HG03558 (cell line): ENCODE measurements at regions not wholly inside any gene's neighbourhood (a gene's known extent, or its start where the extent isn't known, plus 50 kb on each side); places are given as distances from the start of the nearest gene placed in this dataset.

ENCODE experiments used
- ATAC-seq: cut with Tn5 transposase; IDR thresholded peaks from one replicate; pipeline ENCODE4 v1.9.1; 2021; ENCODE audit warnings: moderate number of reproducible peaks; ENCODE audit not compliant: unreplicated experiment; ENCODE audit errors: extremely low read depth

DNA sequence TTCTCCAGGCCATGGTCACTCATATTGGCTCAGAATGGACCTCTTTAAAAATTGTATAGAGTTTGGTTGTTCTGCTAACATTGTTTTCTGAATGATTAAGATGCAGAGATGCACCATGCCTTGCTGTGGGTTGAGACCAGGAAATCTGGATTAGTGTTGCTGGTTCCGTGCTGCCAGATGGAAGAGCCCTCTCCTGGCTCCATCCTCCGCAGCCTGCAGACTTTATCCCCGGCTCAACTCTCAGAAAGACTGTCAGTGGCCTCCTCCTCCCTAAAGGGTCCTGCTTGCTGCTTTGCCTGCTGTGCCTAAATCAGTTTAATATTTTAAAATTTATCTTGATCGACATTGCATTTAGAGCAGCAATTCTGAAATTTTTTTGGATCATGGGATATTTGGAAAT is 196.7 kb downstream of the TENT4A start:
- ATAC-seq = no peak

DNA sequence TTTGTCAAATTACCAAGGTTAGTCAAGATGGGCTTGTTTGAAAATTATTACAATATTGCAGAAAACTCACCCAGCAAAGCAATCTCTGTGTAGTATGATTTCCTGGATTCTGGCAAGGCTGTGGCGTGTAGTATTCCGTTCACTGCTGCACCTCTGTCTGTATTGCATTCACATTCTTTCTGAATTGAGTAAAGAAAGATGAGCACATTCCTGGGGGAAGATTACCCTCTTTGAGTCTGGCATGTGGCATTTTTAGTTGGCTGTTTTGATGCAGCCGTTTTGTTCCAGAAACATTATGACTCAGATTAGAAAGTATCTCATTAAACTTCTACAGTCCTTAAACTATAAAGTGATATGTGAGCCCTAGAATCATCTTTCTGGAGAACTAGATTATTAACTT is 197.7 kb downstream of the TENT4A start:
- no peak for ATAC-seq

DNA sequence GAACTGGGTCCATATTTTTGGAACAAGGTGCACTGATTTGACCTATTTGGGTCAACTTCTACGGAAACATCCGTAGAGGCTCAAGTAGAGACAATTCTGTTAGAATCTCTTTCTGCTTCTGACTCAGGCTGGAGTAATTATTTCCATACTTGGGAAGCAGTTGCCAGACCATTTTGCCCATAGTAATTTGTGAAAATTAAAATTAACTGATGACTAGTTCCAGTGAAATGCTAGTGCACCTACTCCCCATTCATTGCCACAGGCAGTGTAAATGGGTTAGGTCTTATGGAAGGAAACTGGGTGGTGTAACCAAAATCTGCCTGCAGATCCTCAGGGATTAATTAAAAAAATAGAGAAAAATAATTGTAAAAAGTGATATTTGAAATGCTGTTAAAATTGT is 201.1 kb downstream of the TENT4A start:
- no peak for ATAC-seq

DNA sequence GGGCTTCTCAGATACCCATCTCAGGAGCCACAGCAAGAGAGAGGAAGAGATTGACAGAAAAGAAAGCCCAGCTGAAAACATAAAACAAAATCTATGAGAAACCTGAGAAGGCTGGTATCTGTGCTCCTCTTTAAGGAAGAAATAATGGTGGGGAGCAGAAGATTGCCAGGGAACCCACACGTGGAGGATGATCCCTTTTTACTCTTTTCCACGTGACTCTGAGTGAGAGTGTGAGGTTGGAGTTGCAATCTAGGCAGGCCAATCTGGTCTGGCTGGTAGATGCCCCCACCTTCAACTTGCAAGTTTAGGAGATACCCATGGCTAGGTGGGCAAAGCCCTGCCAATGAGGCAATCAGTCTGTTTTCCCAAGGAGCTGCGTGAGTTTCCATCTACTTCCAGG is 202.3 kb downstream of the TENT4A start:
- ATAC-seq = no peak

DNA sequence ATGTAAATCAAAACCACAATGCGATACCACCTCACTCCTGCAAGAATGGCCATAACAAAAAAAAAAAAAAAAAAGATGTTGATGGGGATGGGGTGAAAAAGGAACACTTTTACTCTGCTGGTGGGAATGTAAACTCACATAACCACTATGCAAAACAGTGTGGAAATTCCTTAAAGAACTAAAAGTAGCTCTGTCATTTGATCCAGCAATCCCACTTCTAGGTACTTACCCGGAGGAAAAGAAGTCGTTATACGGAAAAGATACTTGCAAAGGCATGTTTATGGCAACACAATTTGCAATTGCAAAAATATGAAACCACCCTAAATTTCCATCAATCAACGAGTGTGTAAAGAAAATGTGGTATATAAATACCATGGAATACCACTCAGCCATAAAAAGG is 205.0 kb downstream of the TENT4A start:
- ATAC-seq = no peak

DNA sequence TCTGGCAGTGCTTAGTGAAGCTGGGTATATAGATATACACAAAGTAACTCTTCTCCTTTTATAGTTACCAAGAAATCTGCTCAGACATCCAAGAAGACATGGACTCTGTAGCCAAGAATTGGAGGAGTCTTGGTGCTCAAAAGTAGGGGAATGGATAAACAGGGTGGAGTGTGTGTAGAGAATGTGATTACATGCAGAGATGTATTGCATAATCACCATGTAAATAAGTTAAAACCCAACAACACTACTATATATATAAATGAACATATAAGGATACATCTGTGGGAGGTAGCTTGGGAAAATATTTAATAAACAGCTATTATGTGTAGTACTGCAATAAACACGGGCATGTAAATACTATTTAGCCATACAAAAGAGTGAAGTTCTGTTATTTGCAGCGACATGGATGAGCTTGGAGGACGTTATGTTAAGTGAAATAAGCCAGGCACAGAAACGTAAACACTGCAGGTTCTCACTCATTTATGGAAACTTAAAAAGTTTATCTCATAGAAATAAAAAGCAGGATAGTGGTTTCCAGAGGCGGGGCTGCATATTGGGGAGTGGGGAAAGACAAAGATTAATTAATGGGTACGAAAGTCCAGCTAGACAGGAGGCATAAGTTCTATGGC is 207.5 kb downstream of the TENT4A start:
- no peak for ATAC-seq

DNA sequence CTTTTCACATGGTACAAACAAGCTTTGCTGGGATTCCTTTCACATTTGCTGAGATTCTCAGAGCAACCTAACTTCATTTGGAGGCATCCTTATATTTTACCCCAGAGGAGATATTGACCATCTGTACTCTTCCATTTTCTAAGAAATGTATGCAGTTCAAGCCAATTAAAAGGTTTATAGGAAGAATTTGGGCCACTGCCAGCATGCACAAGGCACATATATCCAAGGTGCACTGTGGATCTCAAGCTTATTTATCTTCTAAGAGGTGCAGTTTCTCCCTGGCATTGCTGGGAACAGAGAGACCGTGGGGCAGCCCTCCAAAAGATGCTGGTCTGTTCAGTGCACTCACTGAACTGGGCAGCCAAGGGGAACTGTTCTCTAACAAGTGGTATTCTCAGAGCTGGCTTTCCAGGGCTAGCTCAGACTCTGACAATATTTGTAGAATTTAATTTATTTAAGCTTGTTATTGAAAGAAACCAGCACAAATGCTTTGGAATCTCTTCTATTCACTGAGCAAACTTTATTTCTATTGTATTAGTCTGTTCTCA is 213.3 kb downstream of the TENT4A start:
- no peak for ATAC-seq

DNA sequence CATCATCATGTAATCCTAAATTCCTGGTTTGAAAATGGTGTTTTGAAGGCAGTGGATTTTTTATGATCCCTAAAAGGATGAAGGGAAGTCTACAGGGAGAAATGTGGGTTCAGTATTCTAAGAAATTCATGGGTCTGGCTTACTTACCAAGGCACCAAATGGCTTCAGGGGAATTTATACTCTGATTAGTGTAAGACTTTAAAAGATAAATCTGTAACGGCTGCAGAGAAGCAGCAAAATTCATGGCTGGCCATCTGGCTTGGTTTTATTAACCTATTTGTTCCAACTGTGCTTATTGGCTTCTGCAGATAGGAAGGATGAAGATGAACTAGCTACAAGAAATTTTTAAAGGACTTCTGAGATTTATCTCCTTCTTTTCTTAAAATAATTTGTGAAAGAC is 222.8 kb downstream of the TENT4A start:
- ATAC-seq = no peak

DNA sequence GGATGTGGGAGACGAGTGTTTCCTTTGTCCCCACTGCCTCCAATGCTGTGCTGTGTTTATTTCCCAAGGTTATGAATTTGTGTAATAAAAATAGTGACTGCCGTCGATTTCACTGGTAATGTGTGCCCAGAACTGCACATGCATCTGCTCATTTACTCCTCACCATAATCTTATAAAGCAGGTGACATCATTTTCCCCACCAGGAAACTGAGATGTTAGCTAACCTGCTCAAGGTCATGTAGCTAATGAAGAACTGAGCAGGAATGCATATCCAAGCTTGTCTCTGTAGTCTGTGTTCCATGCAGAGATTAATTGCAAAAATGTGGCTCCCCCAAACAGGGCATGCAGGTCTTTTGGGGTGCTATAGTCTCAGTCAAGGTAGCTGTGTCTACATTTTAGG is 224.4 kb downstream of the TENT4A start:
- ATAC-seq = no peak

DNA sequence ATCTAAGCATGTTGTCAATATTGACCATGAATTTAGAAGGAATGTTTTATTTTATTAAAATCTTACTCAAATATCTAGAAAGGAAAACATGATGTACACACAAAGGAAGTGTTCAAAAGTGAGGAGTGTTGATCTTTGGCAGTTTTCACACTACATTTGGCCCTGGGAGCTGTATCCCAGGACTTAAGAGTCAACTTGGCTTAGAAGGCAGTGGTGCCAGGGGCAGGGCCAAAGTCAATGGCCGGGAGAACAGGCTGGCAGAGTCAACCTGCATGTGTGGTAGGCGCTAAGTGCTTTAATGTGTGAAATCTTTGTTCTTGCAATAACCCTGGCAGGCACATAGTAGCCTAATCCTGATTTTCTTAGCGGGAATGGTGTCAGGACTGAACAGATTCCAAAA is 228.4 kb downstream of the TENT4A start:
- ATAC-seq = no peak

DNA sequence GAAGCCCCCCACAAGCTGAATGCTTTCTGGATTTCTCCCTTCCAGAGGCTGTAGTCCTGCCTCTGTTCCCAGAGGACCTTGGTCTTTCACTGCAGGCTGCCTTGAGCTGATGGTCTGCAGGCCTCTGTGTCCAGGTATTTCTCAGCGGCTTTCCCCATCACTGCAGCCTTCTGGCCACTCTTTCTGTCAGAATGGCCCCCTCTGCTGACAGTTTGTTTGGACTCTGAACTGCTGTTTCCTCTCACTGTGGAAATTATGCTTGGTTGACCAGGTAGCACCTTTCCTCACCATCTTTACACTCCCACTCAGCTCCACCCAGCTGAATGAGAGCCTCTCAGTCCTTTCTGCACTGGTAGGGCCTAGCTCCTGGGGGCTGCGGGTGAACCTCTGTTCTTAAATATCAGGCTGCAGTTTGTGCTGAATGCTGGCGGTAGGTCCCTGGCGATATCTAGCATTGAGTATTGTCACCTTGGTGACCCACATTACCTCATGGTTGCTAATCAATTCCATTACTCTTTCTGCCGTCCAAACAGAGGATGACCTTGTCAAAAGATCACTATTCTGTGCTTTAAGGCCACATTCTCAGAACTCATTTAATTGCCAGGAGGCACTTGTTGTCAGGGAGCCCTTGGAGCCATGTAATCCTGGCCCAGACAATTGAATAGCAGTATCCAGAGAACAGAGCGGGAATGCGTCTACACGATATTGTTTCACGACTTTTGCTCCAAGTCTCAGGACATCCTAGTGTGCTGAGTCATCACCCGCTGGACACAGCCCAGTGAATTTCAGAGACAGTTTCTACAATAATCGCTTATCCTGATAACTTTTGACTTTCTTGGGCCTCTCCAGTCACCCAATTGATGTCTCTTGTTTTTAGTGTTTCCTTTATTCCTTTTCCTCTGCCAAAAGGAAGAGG is 230.2 kb downstream of the TENT4A start:
- no peak for ATAC-seq

DNA sequence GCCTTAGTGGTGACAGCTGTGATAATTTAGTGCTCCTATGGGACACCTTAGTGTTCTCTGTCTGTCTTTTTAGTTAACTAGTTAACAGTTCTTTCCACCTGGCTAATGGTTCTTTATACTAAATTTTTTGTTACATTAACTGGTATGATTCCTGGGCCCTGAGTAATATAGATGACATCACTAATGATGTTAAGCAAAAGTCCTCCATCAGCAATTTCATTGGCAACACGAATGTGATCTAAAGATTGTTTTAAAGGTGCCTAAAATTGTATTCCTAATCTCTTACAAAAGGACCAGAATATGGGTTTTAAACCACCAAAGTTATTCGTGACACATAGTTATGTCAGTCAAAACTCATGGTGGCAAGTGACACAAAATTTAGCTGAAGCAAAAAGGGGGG is 235.3 kb downstream of the TENT4A start:
- no peak for ATAC-seq

DNA sequence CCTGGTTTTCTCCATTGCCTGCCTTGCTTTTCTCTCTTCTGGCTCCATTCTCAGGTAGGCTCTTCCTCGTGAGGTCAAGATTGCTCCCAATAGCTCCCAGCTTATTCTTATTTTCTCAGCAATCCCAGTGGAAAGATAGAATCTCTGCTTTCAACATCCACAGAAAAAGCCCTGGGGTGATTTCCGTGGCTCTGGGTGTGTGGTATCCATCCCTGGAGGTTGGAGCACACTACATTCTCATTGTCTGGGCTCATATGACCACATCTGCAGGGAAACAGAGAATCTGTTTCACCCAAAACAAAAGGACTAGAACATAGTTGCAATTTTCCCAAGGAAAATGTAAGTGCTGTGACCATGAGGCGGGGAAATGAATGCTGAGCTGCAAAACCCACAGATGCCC is 236.0 kb downstream of the TENT4A start:
- no peak for ATAC-seq

DNA sequence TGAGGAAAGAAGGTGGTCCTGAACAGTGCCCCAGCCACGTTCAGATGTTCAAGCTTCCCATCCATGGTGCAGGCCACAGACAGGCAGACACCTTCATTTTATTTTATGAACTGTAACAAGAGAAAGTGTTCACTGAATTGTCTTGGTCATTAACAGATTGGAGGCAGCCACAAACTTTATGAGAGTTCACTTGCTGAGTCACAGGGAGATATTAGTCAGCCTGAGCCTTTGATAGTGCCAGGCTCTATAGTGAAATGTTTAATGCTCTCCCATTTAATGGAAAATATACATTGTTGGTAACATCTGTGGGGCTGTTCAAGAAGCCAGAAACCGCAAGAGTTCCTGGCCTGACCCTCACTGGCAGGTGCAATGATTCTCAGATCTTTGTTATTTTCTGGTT is 237.0 kb downstream of the TENT4A start:
- no peak for ATAC-seq

DNA sequence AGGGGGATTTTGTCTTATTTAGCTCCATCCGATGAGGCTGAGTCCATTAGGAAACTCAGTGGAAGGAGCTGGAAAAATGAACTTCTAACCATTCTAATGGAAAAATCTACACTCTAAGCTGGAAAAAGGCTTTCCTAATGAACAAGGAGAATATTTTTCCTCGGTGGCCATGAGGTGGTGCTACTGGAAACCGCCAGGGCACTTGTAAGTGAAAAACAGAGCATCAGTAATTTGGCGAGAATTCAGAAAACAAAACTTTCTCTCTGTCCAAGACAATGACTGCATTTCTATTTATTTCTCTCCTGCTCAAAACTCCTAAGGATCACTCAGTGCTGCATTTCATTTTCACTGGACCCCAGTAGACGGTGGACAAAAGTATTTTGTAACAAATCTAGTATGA is 237.6 kb downstream of the TENT4A start:
- no peak for ATAC-seq

DNA sequence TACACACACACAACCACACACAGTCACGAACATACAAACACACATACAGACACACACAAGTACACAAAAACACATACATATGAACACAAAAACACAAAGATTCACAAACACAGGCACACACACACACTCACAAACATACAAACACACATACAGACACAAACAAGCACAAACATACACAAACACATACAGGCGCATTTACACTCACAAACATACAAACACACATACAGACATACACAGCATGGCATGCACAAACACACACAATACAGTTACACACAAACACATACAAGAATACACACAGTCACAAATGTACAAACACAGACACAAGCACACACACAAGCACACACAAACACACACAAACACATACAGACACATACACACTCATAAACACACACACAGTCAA is 247.9 kb downstream of the TENT4A start:
- no peak for ATAC-seq

DNA sequence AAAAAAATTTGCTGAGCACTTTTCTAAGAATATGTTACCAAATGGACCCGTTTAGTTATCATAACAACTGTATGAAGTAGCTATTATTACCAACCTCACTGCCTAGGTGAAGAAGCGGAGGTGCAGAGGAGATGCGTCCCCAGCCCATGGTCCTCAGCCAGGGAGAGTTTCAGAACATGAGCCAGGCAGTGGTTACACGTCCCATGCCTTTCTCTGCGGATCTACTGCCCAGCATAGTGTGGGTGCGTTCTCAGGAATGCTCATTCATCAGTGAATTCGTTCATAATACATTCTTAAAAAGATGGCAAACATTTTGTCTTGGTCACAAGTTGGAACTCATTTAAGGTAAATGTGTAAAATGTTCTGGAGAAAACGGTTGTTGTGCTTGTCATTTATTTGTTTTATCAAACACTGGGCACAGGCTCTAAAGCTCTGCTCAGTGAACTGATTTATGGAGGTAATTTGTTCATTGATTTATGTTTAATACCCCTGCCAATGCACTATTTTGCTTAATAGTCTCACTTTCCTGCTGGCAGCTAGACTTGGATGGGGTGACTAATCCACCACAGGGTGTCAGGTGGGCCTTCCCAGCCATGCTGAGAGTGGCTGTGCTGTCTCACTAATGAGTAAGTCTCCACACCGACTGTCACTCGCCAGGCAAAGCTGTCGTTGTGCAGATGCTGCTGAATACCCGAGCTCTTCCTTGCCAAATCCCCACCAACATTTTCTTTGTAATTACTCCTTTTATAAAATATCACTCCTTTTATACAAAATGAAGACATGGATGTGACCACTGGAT is 248.8 kb downstream of the TENT4A start:
- no peak for ATAC-seq

DNA sequence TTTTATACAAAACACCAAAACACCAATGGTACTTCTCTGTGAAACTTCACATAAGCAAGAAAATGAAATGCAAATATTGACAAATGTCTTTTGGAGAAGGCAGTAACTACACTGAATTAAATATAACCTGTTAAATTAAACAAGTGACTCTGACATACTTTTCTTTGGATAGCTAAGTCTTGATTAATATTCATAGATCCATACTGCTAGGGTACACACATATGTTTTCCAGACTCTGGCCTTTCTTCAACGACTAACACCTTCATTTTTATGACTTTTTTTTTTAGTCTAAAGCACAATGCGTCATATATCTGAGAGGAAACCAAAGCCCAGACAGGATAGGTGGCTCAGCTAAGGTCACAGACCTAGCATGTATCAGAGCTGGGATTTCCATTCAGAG is 263.7 kb downstream of the TENT4A start:
- no peak for ATAC-seq

DNA sequence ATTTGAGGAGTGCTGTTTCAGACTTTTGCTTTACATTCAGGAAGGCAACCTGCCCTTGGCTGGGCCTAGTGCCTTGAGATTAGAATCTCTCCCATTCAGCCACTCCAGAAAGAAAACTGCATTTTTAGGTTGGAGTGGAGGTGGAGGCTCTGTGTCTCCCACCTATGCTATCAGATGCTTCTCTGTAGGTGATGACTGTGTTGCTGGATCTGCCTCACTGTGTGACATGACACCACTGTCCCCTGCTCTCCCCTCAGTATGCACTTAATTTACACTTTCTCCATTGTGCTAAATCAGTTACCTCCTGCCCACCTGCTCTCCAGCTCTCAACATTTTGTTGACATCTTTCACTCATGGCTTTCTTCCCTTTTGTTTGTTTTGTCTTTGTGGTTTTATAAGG is 265.8 kb downstream of the TENT4A start:
- no peak for ATAC-seq

DNA sequence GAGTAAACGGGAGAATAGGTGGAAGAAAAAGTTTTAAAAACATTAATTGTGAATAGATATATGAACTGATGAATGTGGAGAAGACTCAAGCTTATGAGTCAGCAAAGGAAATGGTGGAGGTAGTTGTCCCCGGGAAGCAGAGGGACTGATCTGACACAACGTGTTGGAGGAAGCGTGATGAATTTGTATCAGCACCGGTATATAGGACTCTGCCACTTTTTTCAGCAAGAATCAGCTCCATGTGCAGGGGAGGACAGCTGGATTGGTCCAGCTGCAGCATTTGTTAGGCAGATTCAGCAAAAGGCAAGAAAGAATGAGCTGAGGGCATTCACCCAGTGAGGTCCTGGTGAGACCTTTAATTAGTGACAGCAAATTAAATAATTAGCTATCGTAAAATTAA is 276.0 kb downstream of the TENT4A start:
- no peak for ATAC-seq

DNA sequence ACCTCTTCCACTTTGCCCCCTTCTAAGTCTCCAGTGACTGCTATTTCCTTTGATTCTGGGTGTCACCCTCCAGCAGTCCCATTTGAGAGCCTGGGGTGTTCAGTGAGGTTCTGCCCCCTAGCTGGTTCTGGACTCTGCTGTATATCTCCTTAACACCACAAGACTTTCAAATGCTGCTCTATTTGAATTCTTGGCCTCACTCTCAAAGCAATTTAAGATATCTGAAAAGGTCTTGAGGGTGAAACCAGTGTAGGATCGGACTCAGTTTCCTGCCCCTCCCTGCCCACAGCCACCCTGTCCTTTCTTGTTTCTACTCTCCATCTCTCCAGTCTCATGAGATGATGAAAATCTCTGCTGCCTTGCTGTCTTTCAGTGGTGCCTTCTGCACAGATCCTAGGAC is 280.9 kb downstream of the TENT4A start:
- no peak for ATAC-seq
